H9 (cell line): ENCODE measurements at regions not wholly inside any gene's neighbourhood (a gene's known extent, or its start where the extent isn't known, plus 50 kb on each side); places are given as distances from the start of the nearest gene placed in this dataset.

Experiments
- DNase-seq: peaks from one replicate; pipeline ENCODE4 v3.0.0-alpha.2; 2017
- H2AFZ ChIP-seq: one replicate; pipeline ENCODE4 v1.6.1; 2013; ENCODE audit warnings: mild to moderate bottlenecking, low read length, control low read depth, moderate library complexity
- H2AK5ac ChIP-seq: 2 replicates; pipeline ENCODE4 v1.6.1; 2013; ENCODE audit warnings: low read length, control low read depth, mixed read lengths; ENCODE audit not compliant: insufficient read length
- H2BK120ac ChIP-seq: one replicate; pipeline ENCODE4 v1.6.1; 2013; ENCODE audit warnings: low read depth, mild to moderate bottlenecking, low read length, control low read depth, inconsistent platforms; ENCODE audit not compliant: poor library complexity, severe bottlenecking
- H2BK12ac ChIP-seq: 2 replicates; pipeline ENCODE4 v1.6.1; 2013; ENCODE audit warnings: low read length, control low read depth, mixed read lengths, low read depth; ENCODE audit not compliant: insufficient read length
- H2BK15ac ChIP-seq: 2 replicates; pipeline ENCODE4 v1.6.1; 2013; ENCODE audit warnings: low read depth, low read length, control low read depth
- H2BK20ac ChIP-seq: one replicate; pipeline ENCODE4 v1.6.1; 2013; ENCODE audit warnings: low read depth, mild to moderate bottlenecking, low read length, control low read depth, inconsistent platforms; ENCODE audit not compliant: poor library complexity, severe bottlenecking
- H2BK5ac ChIP-seq: 2 replicates; pipeline ENCODE4 v1.6.1; 2013; ENCODE audit warnings: low read length, control low read depth, mixed read lengths; ENCODE audit not compliant: insufficient read length
- H3K14ac ChIP-seq: 2 replicates; pipeline ENCODE4 v1.6.1; 2013; ENCODE audit warnings: low read length, control low read depth; ENCODE audit not compliant: insufficient read depth
- H3K18ac ChIP-seq: 2 replicates; pipeline ENCODE4 v1.6.1; 2013; ENCODE audit warnings: low read depth, mild to moderate bottlenecking, mixed read lengths, low read length, control low read depth; ENCODE audit not compliant: insufficient read length
- H3K23ac ChIP-seq: 2 replicates; pipeline ENCODE4 v1.6.1; 2013; ENCODE audit warnings: low read length, control low read depth, mixed read lengths, low read depth; ENCODE audit not compliant: insufficient read length
- H3K23me2 ChIP-seq: 2 replicates; pipeline ENCODE4 v1.6.1; 2013; ENCODE audit warnings: low read depth, mild to moderate bottlenecking, mixed read lengths, low read length, control low read depth; ENCODE audit not compliant: insufficient read length, poor library complexity, severe bottlenecking
- H3K27ac ChIP-seq: 2 replicates; pipeline ENCODE4 v1.5.1; 2013; ENCODE audit warnings: low read length, control low read depth, mixed read lengths, low read depth; ENCODE audit not compliant: insufficient read length
- H3K27me3 ChIP-seq: 2 replicates; pipeline ENCODE4 v1.6.1; 2013; ENCODE audit warnings: low read length, control low read depth, inconsistent platforms; ENCODE audit not compliant: insufficient read depth
- H3K4ac ChIP-seq: 2 replicates; pipeline ENCODE4 v1.6.1; 2013; ENCODE audit warnings: low read depth, mild to moderate bottlenecking, control low read depth, inconsistent platforms, low read length, moderate library complexity
- H3K4me1 ChIP-seq: 2 replicates; pipeline ENCODE4 v1.6.1; 2013; ENCODE audit warnings: low read length, control low read depth, inconsistent platforms; ENCODE audit not compliant: insufficient read depth
- H3K4me2 ChIP-seq: 2 replicates; pipeline ENCODE4 v1.6.1; 2013; ENCODE audit warnings: low read length, control low read depth, mixed read lengths; ENCODE audit not compliant: insufficient read length, insufficient read depth
- H3K56ac ChIP-seq: 2 replicates; pipeline ENCODE4 v1.6.1; 2013; ENCODE audit warnings: low read depth, mild to moderate bottlenecking, mixed read lengths, low read length, control low read depth; ENCODE audit not compliant: insufficient read length
- H3K79me1 ChIP-seq: 2 replicates; pipeline ENCODE4 v1.6.1; 2013; ENCODE audit warnings: low read depth, mild to moderate bottlenecking, moderate library complexity, low read length, control low read depth, inconsistent platforms; ENCODE audit not compliant: insufficient read depth, poor library complexity, severe bottlenecking
- H3K79me2 ChIP-seq: 2 replicates; pipeline ENCODE4 v1.6.1; 2013; ENCODE audit warnings: low read length, control low read depth, inconsistent platforms; ENCODE audit not compliant: insufficient read depth
- H3K9ac ChIP-seq: 2 replicates; pipeline ENCODE4 v1.6.1; 2013; ENCODE audit warnings: low read length, control low read depth, mixed read lengths; ENCODE audit not compliant: insufficient read length; ENCODE audit errors: extremely low read depth
- H3K9me3 ChIP-seq: one replicate; pipeline ENCODE4 v1.6.1; 2013; ENCODE audit warnings: low read depth, low read length, inconsistent platforms; ENCODE audit not compliant: control insufficient read depth
- H3T11ph ChIP-seq: one replicate; pipeline ENCODE4 v1.6.1; 2013; ENCODE audit warnings: mild to moderate bottlenecking, low read length, control low read depth, inconsistent platforms
- H4K20me1 ChIP-seq: one replicate; pipeline ENCODE4 v1.6.1; 2013; ENCODE audit not compliant: control insufficient read depth, insufficient read length, insufficient read depth
- H4K5ac ChIP-seq: 2 replicates; pipeline ENCODE4 v1.6.1; 2013; ENCODE audit warnings: low read depth, mild to moderate bottlenecking, mixed read lengths, low read length, control low read depth; ENCODE audit not compliant: insufficient read length
- H4K8ac ChIP-seq: replicated peaks from 2 replicates; pipeline ENCODE4 v1.6.1; 2013; ENCODE audit warnings: low read length, control low read depth, mixed read lengths, low read depth; ENCODE audit not compliant: insufficient read length
- H4K91ac ChIP-seq: 2 replicates; pipeline ENCODE4 v1.6.1; 2013; ENCODE audit warnings: low read depth, mild to moderate bottlenecking, moderate library complexity, mixed read lengths, low read length, control low read depth; ENCODE audit not compliant: insufficient read length
- H3K27ac Mint-ChIP-seq, 3 experiments: 2 replicates in 2 of 3; 3 replicates in 1 of 3; pipeline ENCODE4 v1.8.0; 2020 to 2021; ENCODE audit warnings: mixed read lengths in 3 of 3, mild to moderate bottlenecking in 1 of 3, moderate library complexity in 1 of 3
- H3K27me3 Mint-ChIP-seq: 2 replicates; pipeline ENCODE4 v1.8.0; 2021; ENCODE audit warnings: low read depth, mild to moderate bottlenecking, moderate library complexity, mixed read lengths
- H3K36me3 Mint-ChIP-seq, 3 experiments: 2 replicates in 2 of 3; 3 replicates in 1 of 3; pipeline ENCODE4 v1.8.0; 2020 to 2021; ENCODE audit warnings: low read depth in 3 of 3, mixed read lengths in 3 of 3; ENCODE audit not compliant: insufficient read depth in 1 of 3
- H3K4me1 Mint-ChIP-seq, 2 experiments: 2 replicates each; pipeline ENCODE4 v1.8.0; 2020; ENCODE audit warnings: mixed read lengths in 2 of 2
- H3K4me3 Mint-ChIP-seq, 2 experiments: 2 replicates in 1 of 2; 3 replicates in 1 of 2; pipeline ENCODE4 v1.8.0; 2020 to 2021; ENCODE audit warnings: mild to moderate bottlenecking in 2 of 2, mixed read lengths in 2 of 2, moderate library complexity in 1 of 2
- H3K9me3 Mint-ChIP-seq, 2 experiments: 2 replicates in 1 of 2; 3 replicates in 1 of 2; pipeline ENCODE4 v1.8.0; 2020; ENCODE audit warnings: mild to moderate bottlenecking in 2 of 2, mixed read lengths in 2 of 2, moderate library complexity in 1 of 2
- WGBS: extraction: QIAGEN DNeasy Blood & Tissue Kit; methylation state at CpG from one replicate; pipeline ENCODE4 v1.1.7; 2013; ENCODE audit warnings: missing lambda C conversion rate, low lambda C conversion rate, mixed read lengths; ENCODE audit not compliant: insufficient read length; ENCODE audit errors: extremely low coverage; 5-methylcytosine and 5-hydroxymethylcytosine counted together
- TF ChIP-seq, protein P1 (sequence below): fragments of 200-600 bp; sonication (generic); conservative IDR thresholded peaks from 3 replicates; pipeline ENCODE4 v1.8.0; 2021; ENCODE audit warnings: antibody characterized with exemption, mild to moderate bottlenecking

DNA sequence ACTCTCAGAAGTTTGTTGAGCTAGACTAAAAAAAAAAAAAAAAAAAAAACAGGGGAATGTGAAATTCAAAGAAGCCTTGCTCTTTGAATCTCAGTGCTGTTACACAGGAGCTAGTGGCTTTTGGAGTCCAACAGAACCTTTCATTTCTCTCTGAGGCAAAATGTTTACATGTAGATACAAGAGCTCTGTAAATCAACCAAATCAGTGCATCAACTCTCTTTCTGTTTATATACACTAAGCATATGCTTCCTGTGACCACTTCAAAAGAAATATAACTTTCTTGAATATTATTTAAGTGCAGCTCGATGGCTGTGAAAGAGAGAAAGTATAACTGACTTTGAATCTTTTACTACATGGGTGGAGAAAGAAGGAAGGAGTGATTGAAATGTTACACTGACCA lies 115.3 kb upstream of the ITGA1 start:
- Histone ChIP-seq H3K18ac (no peak overlapping the region), H2BK15ac (no peak overlapping the region), H2BK20ac (no peak overlapping the region), H3T11ph (no peak overlapping the region), H3K56ac (no peak overlapping the region), H3K79me1 (no peaks in the 10 kb centered on the region), H4K8ac (no peak overlapping the region), H3K9ac (no peak overlapping the region), H3K27ac (no peak overlapping the region), H4K5ac (no peak overlapping the region), H3K4ac (no peak overlapping the region), H3K27me3 (no peaks in the 10 kb centered on the region), H3K4me2 (no peak overlapping the region), H2AK5ac (no peak overlapping the region), H2BK120ac (no peak overlapping the region), H3K9me3 (no peaks in the 10 kb centered on the region), H3K23ac (no peak overlapping the region), H2BK12ac (no peak overlapping the region), H4K91ac (no peak overlapping the region), H4K20me1 (no peaks in the 10 kb centered on the region), H3K14ac (no peak overlapping the region), H3K4me1 (no peaks in the 10 kb centered on the region), H2AFZ (no peak overlapping the region), H2BK5ac (no peak overlapping the region), H3K23me2 (no peaks in the 10 kb centered on the region), H3K79me2 (no peaks in the 10 kb centered on the region)
- H3K4me3 Mint-ChIP-seq: no peak overlapping the region
- no CpG with 5 or more reads among the region's 1 CpG for WGBS
- H3K27me3 Mint-ChIP-seq: no peaks in the 10 kb centered on the region
- H3K27ac Mint-ChIP-seq: no peak overlapping the region
- TF ChIP-seq, protein P1, sequence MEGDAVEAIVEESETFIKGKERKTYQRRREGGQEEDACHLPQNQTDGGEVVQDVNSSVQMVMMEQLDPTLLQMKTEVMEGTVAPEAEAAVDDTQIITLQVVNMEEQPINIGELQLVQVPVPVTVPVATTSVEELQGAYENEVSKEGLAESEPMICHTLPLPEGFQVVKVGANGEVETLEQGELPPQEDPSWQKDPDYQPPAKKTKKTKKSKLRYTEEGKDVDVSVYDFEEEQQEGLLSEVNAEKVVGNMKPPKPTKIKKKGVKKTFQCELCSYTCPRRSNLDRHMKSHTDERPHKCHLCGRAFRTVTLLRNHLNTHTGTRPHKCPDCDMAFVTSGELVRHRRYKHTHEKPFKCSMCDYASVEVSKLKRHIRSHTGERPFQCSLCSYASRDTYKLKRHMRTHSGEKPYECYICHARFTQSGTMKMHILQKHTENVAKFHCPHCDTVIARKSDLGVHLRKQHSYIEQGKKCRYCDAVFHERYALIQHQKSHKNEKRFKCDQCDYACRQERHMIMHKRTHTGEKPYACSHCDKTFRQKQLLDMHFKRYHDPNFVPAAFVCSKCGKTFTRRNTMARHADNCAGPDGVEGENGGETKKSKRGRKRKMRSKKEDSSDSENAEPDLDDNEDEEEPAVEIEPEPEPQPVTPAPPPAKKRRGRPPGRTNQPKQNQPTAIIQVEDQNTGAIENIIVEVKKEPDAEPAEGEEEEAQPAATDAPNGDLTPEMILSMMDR: no peak
- H3K4me1 Mint-ChIP-seq: no peaks in the 10 kb centered on the region
- H3K36me3 Mint-ChIP-seq: no peaks in the 10 kb centered on the region
- no peaks in the 10 kb centered on the region for H3K9me3 Mint-ChIP-seq
- DNase-seq: no peak
